ENCODE measurements at regions not wholly inside any gene's neighbourhood (a gene's known extent, or its start where the extent isn't known, plus 50 kb on each side); places are given as distances from the start of the nearest gene placed in this dataset.
"Not testable (repeated sequence)": the region's sequence is repeated elsewhere in the genome, so short reads cannot be mapped to it uniquely, and the experiment has no call there.

- ATAC-seq (no peak), DNase-seq (no peak)
Observed at GRCh38 chr16:60363566-60363965, 1629.5 kb upstream of the GOT2 start.

- not testable (repeated sequence) for DNase-seq, ATAC-seq
Observed at GRCh38 chr16:60359866-60360265, 1625.8 kb upstream of the GOT2 start.

- ATAC-seq, DNase-seq: not testable (repeated sequence)
Observed at GRCh38 chr16:60359412-60359811, 1625.3 kb upstream of the GOT2 start.

- not testable (repeated sequence) for ATAC-seq, DNase-seq
Observed at GRCh38 chr16:60357876-60358522, 1623.9 kb upstream of the GOT2 start.

- ATAC-seq (no peak), DNase-seq (no peak)
Observed at GRCh38 chr16:60346256-60346655, 1612.1 kb upstream of the GOT2 start.

- ATAC-seq (no peak), DNase-seq (no peak)
Observed at GRCh38 chr16:60337671-60338070, 1603.6 kb upstream of the GOT2 start.

GRCh38 chr16:60331168-60331567 is 1597.1 kb upstream of the GOT2 start:
- DNase-seq = no peak
- ATAC-seq = no peak

GRCh38 chr16:60329108-60329507 is 1595.0 kb upstream of the GOT2 start:
- ATAC-seq = no peak
- no peak for DNase-seq

- DNase-seq (no peak), ATAC-seq (no peak)
Observed at GRCh38 chr16:60328152-60328551, 1594.0 kb upstream of the GOT2 start.

- ATAC-seq = no peak
- no peak for DNase-seq
Observed at GRCh38 chr16:60318486-60318885, 1584.4 kb upstream of the GOT2 start.

- ATAC-seq (no peak), DNase-seq (no peak)
Observed at GRCh38 chr16:60310846-60311445, 1576.8 kb upstream of the GOT2 start.

GRCh38 chr16:60304720-60305119 is 1570.6 kb upstream of the GOT2 start:
- DNase-seq = no peak
- ATAC-seq = no peak

GRCh38 chr16:60304066-60304465 is 1570.0 kb upstream of the GOT2 start:
- ATAC-seq = no peak
- no peak for DNase-seq

- ATAC-seq (no peak), DNase-seq (no peak)
Observed at GRCh38 chr16:60302676-60303075, 1568.6 kb upstream of the GOT2 start.

GRCh38 chr16:60302261-60302660 is 1568.1 kb upstream of the GOT2 start:
- DNase-seq (no peak), ATAC-seq (no peak)

GRCh38 chr16:60299241-60299776 is 1565.2 kb upstream of the GOT2 start:
- DNase-seq (no peak), ATAC-seq (no peak)

GRCh38 chr16:60295451-60295850 is 1561.3 kb upstream of the GOT2 start:
- ATAC-seq (no peak), DNase-seq (no peak)

- DNase-seq (no peak), ATAC-seq (no peak)
Observed at GRCh38 chr16:60285794-60286193, 1551.7 kb upstream of the GOT2 start.

GRCh38 chr16:60279061-60279665 is 1545.0 kb upstream of the GOT2 start:
- no peak for ATAC-seq

GRCh38 chr16:60274431-60275019 is 1540.4 kb upstream of the GOT2 start:
- no peak for DNase-seq
- ATAC-seq = no peak

More at GRCh38 chr16:60279061-60279665, 1545.0 kb upstream of the GOT2 start:
- no peak for DNase-seq

- ATAC-seq (no peak), DNase-seq (no peak)
Observed at GRCh38 chr16:60271781-60272180, 1537.7 kb upstream of the GOT2 start.

- ATAC-seq = no peak
- no peak for DNase-seq
Observed at GRCh38 chr16:60271025-60271771, 1537.1 kb upstream of the GOT2 start.
